ENCODE measurements at regions not wholly inside any gene's neighbourhood (a gene's known extent, or its start where the extent isn't known, plus 50 kb on each side); places are given as distances from the start of the nearest gene placed in this dataset. TPM values are rescaled to one million over a fixed set of nuclear protein-coding genes. Genes with fewer than 3 reads are reported as not detected.

- H3K9ac ChIP-seq (ENCODE audit: low read length), result no peak overlapping the region
- H3K4me3 Mint-ChIP-seq, result no peak overlapping the region
Observed at GRCh38 chr6:54060286-54060685, 51.0 kb upstream of the MLIP start.

More at GRCh38 chr6:54060286-54060685, 51.0 kb upstream of the MLIP start:
- no peak for TF ChIP-seq CTCF (IDR thresholded peaks at IDR 0.05)
- TF ChIP-seq EZH2 (IDR thresholded peaks at IDR 0.05; ENCODE audit: borderline replicate concordance, insufficient read depth, low read depth, low read length, poor library complexity, severe bottlenecking), result no peak
- Histone ChIP-seq H3K4me2 (replicated peaks; ENCODE audit: low read depth, low read length, poor library complexity, severe bottlenecking) (no peak overlapping the region), H2AFZ (ENCODE audit: insufficient read depth, low read depth, low read length, poor library complexity, severe bottlenecking) (no peak overlapping the region), H3K79me2 (ENCODE audit: control insufficient read depth, insufficient read depth, low read length) (no peaks in the 10 kb centered on the region), H4K20me1 (ENCODE audit: control insufficient read depth, insufficient read depth, low read length, poor library complexity, severe bottlenecking) (no peaks in the 10 kb centered on the region), H3K4me1 (ENCODE audit: control insufficient read depth in 2 of 2, insufficient read depth in 2 of 2, low read length in 2 of 2) (no peaks in the 10 kb centered on the region), H3K27ac (ENCODE audit: low read length in 2 of 2) (no peak overlapping the region), H3K9me3 (ENCODE audit: control extremely low read depth in 1 of 3, control insufficient read depth in 2 of 3, insufficient read depth in 1 of 3, low read length in 2 of 3) (no peaks in the 10 kb centered on the region), H3K4me3 (ENCODE audit: control extremely low read depth in 1 of 5, extremely low read depth in 1 of 5, insufficient read depth in 1 of 5, low read depth in 2 of 5, low read length in 4 of 5) (no peak overlapping the region), H3K27me3 (replicated peaks in 1 of 4; ENCODE audit: control extremely low read depth in 1 of 4, control insufficient read depth in 3 of 4, insufficient read depth in 4 of 4, low read length in 3 of 4) (no peaks in the 10 kb centered on the region), H3K36me3 (replicated peaks in 1 of 2; ENCODE audit: control extremely low read depth in 1 of 2, control insufficient read depth in 1 of 2, extremely low read depth in 1 of 2, insufficient read depth in 2 of 2, low read length in 1 of 2) (no peaks in the 10 kb centered on the region)
- Mint-ChIP-seq H3K27me3 (no peaks in the 10 kb centered on the region), H3K27ac (no peak overlapping the region), H3K4me1 (no peaks in the 10 kb centered on the region), H3K9me3 (ENCODE audit: insufficient read depth) (no peaks in the 10 kb centered on the region)
- no CpG with 5 or more reads among the region's 2 CpGs for WGBS (ENCODE audit: insufficient coverage)
- intact Hi-C loops (cut with micrococcal nuclease), result no loop called here
- DNase-seq (no peak), ATAC-seq (ENCODE audit: low read depth) (no peak)
- CTCF ChIA-PET, result no interaction called here
- POLR2A ChIA-PET, result no interaction called here

Small RNAs in the stretch of these regions (small RNA-seq; reads per million reads assigned to genes)
- gene ERHP2 (ENCODE audit: insufficient read length, low read depth, low replicate concordance), result not detected

All from B cell (primary cell).